Heart right ventricle (tissue), 16 donors: ENCODE measurements at regions not wholly inside any gene's neighbourhood (a gene's known extent, or its start where the extent isn't known, plus 50 kb on each side); places are given as distances from the start of the nearest gene placed in this dataset.

Source experiments
- ATAC-seq, 8 donors: fragments of 200-7000 bp; cut with Tn5 transposase; one replicate each; pipeline ENCODE4 v1.9.1; 2020; ENCODE audit warnings: mild to moderate bottlenecking in 8 of 8, moderate library complexity in 8 of 8, moderate number of reproducible peaks in 1 of 8
- DNase-seq, 2 donors: peaks; one replicate each; pipeline ENCODE4 v3.0.0-alpha.2; 2020
- H3K27ac ChIP-seq, 10 donors: fragments of 200-600 bp; sonication (generic) in 2 of 10; one replicate each; pipeline versions ENCODE4 v1.5.0 to v1.8.0; 2020 to 2022; ENCODE audit warnings: mild to moderate bottlenecking in 3 of 10
- H3K27me3 ChIP-seq, 7 donors: fragments of 200-600 bp; one replicate each; pipeline ENCODE4 v1.8.0; 2021 to 2022; ENCODE audit warnings: mild to moderate bottlenecking in 2 of 7
- H3K36me3 ChIP-seq, 9 donors: fragments of 200-600 bp; sonication (generic) in 1 of 9; one replicate each; pipeline versions ENCODE4 v1.5.0 to v1.8.0; 2020 to 2022; ENCODE audit warnings: mild to moderate bottlenecking in 2 of 9
- H3K4me1 ChIP-seq, 9 donors: fragments of 200-600 bp; sonication (generic) in 1 of 9; one replicate each; pipeline versions ENCODE4 v1.5.0 to v1.8.0; 2020 to 2022; ENCODE audit warnings: mild to moderate bottlenecking in 4 of 9
- H3K4me3 ChIP-seq, 10 donors: fragments of 200-600 bp; sonication (generic) in 2 of 10; one replicate each; pipeline versions ENCODE4 v1.5.0 to v1.8.0; 2020 to 2022; ENCODE audit warnings: mild to moderate bottlenecking in 7 of 10, moderate library complexity in 2 of 10
- H3K9me3 ChIP-seq, 11 donors: fragments of 200-600 bp in 10 of 11; sonication (generic) in 2 of 11; one replicate each; pipeline versions ENCODE4 v1.5.0 to v1.8.0; 2013 to 2022; ENCODE audit warnings: mild to moderate bottlenecking in 2 of 11, control low read depth in 1 of 11, moderate library complexity in 1 of 11
- WGBS, 2 donors: extraction: QIAGEN DNeasy Blood & Tissue Kit; methylation state at CpG; one replicate each; pipeline ENCODE4 v1.1.7; 2013; ENCODE audit warnings: inconsistent platforms in 1 of 2; 5-methylcytosine and 5-hydroxymethylcytosine counted together
- intact Hi-C, 10 donors: fragments of 100-400 bp; cut with DNase I; formaldehyde crosslinking; loops; one replicate each; pipeline versions ENCODE4 v1.11.1 to v1.14.2; 2022
- TF ChIP-seq, protein P1 (sequence below), 9 donors: fragments of 200-600 bp; sonication (generic) in 2 of 9; IDR thresholded peaks; one replicate each; pipeline versions ENCODE4 v1.5.0 to v1.8.0; 2021 to 2022; ENCODE audit warnings: antibody characterized with exemption in 9 of 9, mild to moderate bottlenecking in 5 of 9, moderate library complexity in 1 of 9
- donor health status: Arrhythmogenic right ventricular cardiomyopathy.
- donor health status: ischemic (EF 13 %, LVEDD 7.1; RV severe dilation, severe dysfunction).
- donor health status: healthy with polysubstance abuse.
- donor health status: DM: no; HTN: yes; CAD: no.
- donor health status: DM: no; HTN: no; CAD: no.
- donor health status: ischemic (EF 25% LVEDD 6.9; RV normal size, moderate dysfunction).
- donor health status: ischemic (EF 25% LVEDD 5.7; RV mildly dilated, moderate dysfunction).
- donor health status: healthy.
- donor health status: DM: yes; HTN: yes; CAD: no.
- donor health status: Ischemic cardiomyopathy.
- donor health status: ischemic (EF 35%, LVEDD 5.7; RV mildly dilated, moderate dysfunction).
- donor health status: nonischemic (EF 11% LVEDD 7.7; RV severe dilation, severe dysfunction).
- donor health status: DM: yes; HTN: yes; CAD: no.
- donor health status: PGD.
- donor health status: ischemic (EF 29% LVEDD 5.4; RV normal size, mild dysfunction).
- donor health status: nonischemic (EF 23%, LVEDD 6.1; RV moderate dilation, normal function).

DNA sequence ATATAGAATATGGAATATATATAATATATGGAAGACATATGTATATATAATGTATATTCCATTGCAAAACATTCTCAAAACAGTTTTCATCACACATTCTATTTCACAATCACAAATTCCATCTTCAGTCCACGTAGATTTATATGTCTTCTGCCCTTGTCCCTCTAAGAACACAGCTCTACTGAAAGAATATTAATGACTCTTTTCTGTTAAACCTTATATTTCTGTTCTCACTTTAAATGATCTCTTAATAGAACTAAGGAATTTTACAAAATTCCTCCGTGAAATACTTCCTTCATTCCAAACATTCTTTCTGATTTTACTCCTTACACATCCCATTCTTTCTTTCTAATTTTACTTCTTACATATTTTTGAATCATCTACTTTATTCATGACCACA is 1043.1 kb upstream of the PABPC4L start:
- TF ChIP-seq, protein P1, sequence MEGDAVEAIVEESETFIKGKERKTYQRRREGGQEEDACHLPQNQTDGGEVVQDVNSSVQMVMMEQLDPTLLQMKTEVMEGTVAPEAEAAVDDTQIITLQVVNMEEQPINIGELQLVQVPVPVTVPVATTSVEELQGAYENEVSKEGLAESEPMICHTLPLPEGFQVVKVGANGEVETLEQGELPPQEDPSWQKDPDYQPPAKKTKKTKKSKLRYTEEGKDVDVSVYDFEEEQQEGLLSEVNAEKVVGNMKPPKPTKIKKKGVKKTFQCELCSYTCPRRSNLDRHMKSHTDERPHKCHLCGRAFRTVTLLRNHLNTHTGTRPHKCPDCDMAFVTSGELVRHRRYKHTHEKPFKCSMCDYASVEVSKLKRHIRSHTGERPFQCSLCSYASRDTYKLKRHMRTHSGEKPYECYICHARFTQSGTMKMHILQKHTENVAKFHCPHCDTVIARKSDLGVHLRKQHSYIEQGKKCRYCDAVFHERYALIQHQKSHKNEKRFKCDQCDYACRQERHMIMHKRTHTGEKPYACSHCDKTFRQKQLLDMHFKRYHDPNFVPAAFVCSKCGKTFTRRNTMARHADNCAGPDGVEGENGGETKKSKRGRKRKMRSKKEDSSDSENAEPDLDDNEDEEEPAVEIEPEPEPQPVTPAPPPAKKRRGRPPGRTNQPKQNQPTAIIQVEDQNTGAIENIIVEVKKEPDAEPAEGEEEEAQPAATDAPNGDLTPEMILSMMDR (IDR thresholded peaks at IDR 0.05): no peak
- no peak for DNase-seq
- no peak for ATAC-seq
- H3K27ac ChIP-seq: no peak overlapping the region
- 60 to 61% methylated on average over 2 of the region's 2 CpGs for WGBS, 2 donors
- H3K36me3 ChIP-seq: no peaks in the 10 kb centered on the region
- H3K9me3 ChIP-seq: no peaks in the 10 kb centered on the region
- H3K27me3 ChIP-seq: no peaks in the 10 kb centered on the region
- intact Hi-C loops: no loop called here
- H3K4me1 ChIP-seq: no peaks in the 10 kb centered on the region
- H3K4me3 ChIP-seq: no peak overlapping the region

DNA sequence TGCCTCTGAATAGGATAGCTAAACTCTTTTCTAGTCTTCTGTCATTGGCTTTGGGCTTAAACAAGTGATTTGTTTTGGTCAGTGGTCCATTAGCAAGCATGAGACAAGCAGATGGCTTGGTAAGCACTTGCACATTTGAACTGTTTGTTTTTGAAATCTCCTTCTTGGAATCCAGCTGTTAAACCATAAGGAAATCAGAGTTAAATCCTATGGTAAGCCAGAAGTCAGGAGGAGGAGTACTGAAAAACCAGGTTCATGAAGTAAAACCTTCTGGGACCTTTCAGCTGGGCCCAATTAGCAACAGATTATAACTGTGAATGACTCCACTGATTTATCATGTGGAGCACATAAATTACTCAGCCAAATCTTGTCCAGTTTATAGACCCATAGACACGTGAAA is 1042.5 kb upstream of the PABPC4L start:
- H3K27me3 ChIP-seq: no peaks in the 10 kb centered on the region
- TF ChIP-seq, protein P1 (IDR thresholded peaks at IDR 0.05): no peak
- H3K36me3 ChIP-seq: no peaks in the 10 kb centered on the region
- intact Hi-C loops: no loop called here
- no peaks in the 10 kb centered on the region for H3K4me1 ChIP-seq
- H3K27ac ChIP-seq: no peak overlapping the region
- no peaks in the 10 kb centered on the region for H3K9me3 ChIP-seq
- 34 to 56% methylated on average over 1 of the region's 1 CpG for WGBS, 2 donors
- ATAC-seq (no peak), DNase-seq (no peak)
- H3K4me3 ChIP-seq: no peak overlapping the region

DNA sequence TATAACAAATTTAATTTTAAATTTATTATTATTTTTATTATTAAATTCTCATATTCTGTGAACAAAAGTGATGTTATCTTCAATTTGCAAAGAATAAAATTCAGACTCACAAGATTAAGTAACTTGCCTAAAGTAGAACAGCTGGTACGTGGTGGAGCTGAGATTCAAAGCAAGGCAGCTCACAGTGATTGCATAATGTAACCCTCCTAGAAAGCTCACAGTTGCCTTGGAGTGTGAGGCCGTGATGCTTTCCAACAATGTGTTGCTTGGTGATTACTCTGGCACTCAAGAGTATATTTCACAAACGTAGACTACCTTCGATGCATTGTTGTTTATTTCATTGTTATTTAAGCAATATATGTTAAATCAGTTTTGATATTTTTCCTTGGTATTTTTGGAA is 1039.2 kb upstream of the PABPC4L start:
- no peak overlapping the region for H3K27ac ChIP-seq
- ATAC-seq: no peak
- WGBS, 2 donors: 74 to 77% methylated on average over 4 of the region's 4 CpGs

DNA sequence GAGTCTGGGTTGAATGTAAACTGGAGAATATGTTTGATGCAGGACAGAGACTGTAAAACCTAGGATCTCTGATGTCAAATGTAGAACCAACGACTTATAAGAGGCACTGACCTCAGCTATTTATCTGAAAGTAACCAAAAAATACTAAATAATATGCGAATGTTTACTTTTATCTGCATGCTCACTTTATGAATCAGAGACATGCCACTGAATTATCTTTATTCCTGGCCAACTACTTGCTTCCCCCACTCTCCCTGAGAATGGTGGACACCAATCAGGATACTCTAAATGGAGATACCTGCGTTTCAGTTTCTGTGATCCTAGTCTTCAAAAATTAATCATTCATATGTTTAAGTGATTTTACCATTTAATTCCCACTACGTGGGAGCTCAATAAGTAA is 1038.4 kb upstream of the PABPC4L start:
- no peaks in the 10 kb centered on the region for H3K9me3 ChIP-seq
- TF ChIP-seq, protein P1 (IDR thresholded peaks at IDR 0.05): no peak
- intact Hi-C loops: no loop called here

More for the DNA sequence above, 1039.2 kb upstream of the PABPC4L start:
- no peak for DNase-seq
- no peaks in the 10 kb centered on the region for H3K9me3 ChIP-seq
- H3K27me3 ChIP-seq: no peaks in the 10 kb centered on the region
- H3K4me1 ChIP-seq: no peaks in the 10 kb centered on the region
- intact Hi-C loops: no loop called here
- no peaks in the 10 kb centered on the region for H3K36me3 ChIP-seq
- TF ChIP-seq, protein P1 (IDR thresholded peaks at IDR 0.05): no peak
- H3K4me3 ChIP-seq: no peak overlapping the region

DNA sequence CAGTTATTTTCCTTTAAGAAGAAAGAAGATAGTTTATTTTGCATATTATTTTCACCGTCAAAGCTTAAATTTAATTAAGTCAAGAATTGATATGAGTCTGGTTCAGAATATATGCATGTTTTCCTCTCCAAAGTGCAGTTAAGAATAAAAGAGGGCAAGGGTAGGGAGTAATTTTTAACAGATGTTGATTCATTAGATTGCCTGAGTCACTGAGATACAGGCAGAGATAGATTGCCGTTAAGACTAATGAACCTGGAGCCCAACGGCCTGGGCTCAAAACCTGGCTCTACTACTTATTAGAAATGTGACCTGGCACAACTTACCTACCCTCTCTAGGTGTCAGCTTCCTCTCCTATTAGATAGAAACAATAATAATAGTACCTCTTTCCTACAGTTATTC is 1037.4 kb upstream of the PABPC4L start:
- Histone ChIP-seq H3K9me3 (no peaks in the 10 kb centered on the region), H3K27ac (no peak overlapping the region), H3K4me1 (no peaks in the 10 kb centered on the region), H3K36me3 (no peaks in the 10 kb centered on the region), H3K27me3 (no peaks in the 10 kb centered on the region), H3K4me3 (no peak overlapping the region)
- DNase-seq (no peak), ATAC-seq (no peak)
- 61 to 70% methylated on average over 3 of the region's 3 CpGs for WGBS, 2 donors
- TF ChIP-seq, protein P1 (IDR thresholded peaks at IDR 0.05): no peak
- intact Hi-C loops: no loop called here

More for the DNA sequence above, 1038.4 kb upstream of the PABPC4L start:
- Histone ChIP-seq H3K4me3 (no peak overlapping the region), H3K4me1 (no peaks in the 10 kb centered on the region), H3K27ac (no peak overlapping the region), H3K36me3 (no peaks in the 10 kb centered on the region), H3K27me3 (no peaks in the 10 kb centered on the region)
- 72 to 73% methylated on average over 4 of the region's 4 CpGs for WGBS, 2 donors
- DNase-seq (no peak), ATAC-seq (no peak)
